Osteoblast (primary cell): ENCODE measurements at regions not wholly inside any gene's neighbourhood (a gene's known extent, or its start where the extent isn't known, plus 50 kb on each side); places are given as distances from the start of the nearest gene placed in this dataset.

Experiments
- DNase-seq: peaks from one replicate; pipeline ENCODE4 v3.0.0; 2011; ENCODE audit warnings: low spot score, mixed read lengths; ENCODE audit not compliant: insufficient read length; ENCODE audit errors: missing footprints
- H2AFZ ChIP-seq: 2 replicates; pipeline ENCODE4 v1.6.0; 2011; ENCODE audit warnings: mild to moderate bottlenecking, low read length
- H3K27ac ChIP-seq: 2 replicates; pipeline ENCODE4 v1.5.1; 2011; ENCODE audit warnings: mild to moderate bottlenecking, low read depth, low read length, moderate library complexity
- H3K27me3 ChIP-seq: 2 replicates; pipeline ENCODE4 v1.6.0; 2012; ENCODE audit warnings: mild to moderate bottlenecking, control low read depth, inconsistent platforms, low read length, moderate library complexity; ENCODE audit not compliant: insufficient read depth
- H3K36me3 ChIP-seq: 2 replicates; pipeline ENCODE4 v1.5.1; 2011; ENCODE audit warnings: mild to moderate bottlenecking, low read length, control low read depth, moderate library complexity; ENCODE audit not compliant: insufficient read depth
- H3K4me1 ChIP-seq: 2 replicates; pipeline ENCODE4 v1.5.1; 2011; ENCODE audit warnings: mild to moderate bottlenecking, low read length, control low read depth, moderate library complexity; ENCODE audit not compliant: insufficient read depth
- H3K4me2 ChIP-seq: 2 replicates; pipeline ENCODE4 v1.6.0; 2011; ENCODE audit warnings: mild to moderate bottlenecking, low read length; ENCODE audit not compliant: insufficient read depth
- H3K4me3 ChIP-seq: fragments of 200-600 bp; sonication (generic); 3 replicates; pipeline ENCODE4 v1.5.1; 2012; ENCODE audit warnings: mild to moderate bottlenecking, low read length, inconsistent platforms; ENCODE audit not compliant: insufficient read depth
- H3K79me2 ChIP-seq: 2 replicates; pipeline ENCODE4 v1.6.0; 2012; ENCODE audit warnings: mild to moderate bottlenecking, low read length, control low read depth, inconsistent platforms; ENCODE audit not compliant: insufficient read depth
- H3K9me3 ChIP-seq: 2 replicates; pipeline ENCODE4 v1.5.1; 2011; ENCODE audit warnings: low read depth, low read length, control low read depth
- H4K20me1 ChIP-seq: 2 replicates; pipeline ENCODE4 v1.6.0; 2012; ENCODE audit warnings: mild to moderate bottlenecking, low read length, control low read depth; ENCODE audit not compliant: insufficient read depth
- TF ChIP-seq, protein P1 (sequence below): IDR thresholded peaks from 2 replicates; pipeline ENCODE4 v1.5.1; 2011; ENCODE audit warnings: mild to moderate bottlenecking, low read depth, low read length, moderate library complexity; ENCODE audit errors: extremely low read depth

DNA sequence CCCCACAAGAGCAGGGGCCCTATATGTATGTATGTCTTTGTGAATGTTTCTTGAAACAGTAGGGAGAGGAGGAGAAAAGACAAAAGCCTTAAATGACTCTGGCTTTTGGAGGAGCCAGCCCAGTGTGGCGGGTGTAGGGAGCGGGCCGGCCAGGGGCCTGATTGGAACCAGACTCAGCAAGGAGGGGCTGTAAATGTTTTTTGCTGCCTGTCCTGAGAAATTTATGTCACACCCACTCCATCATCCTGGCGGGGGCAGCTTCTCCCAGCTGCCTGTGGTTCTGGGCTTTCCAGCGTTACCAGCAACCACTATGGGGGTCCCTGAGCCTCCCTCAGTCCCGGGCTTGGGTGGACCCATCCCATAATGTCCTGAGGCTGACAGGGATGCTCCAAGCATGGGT is 130.8 kb downstream of the PJA1 start:
- Histone ChIP-seq H3K4me1 (no peaks in the 10 kb centered on the region), H3K79me2 (no peaks in the 10 kb centered on the region), H3K9me3 (no peaks in the 10 kb centered on the region), H2AFZ (no peak overlapping the region), H3K27ac (no peak overlapping the region), H3K4me2 (no peak overlapping the region), H3K27me3 (peaks cover 24% of the 10 kb centered on the region), H3K4me3 (no peak overlapping the region), H3K36me3 (no peaks in the 10 kb centered on the region), H4K20me1 (no peaks in the 10 kb centered on the region)
- TF ChIP-seq, protein P1, sequence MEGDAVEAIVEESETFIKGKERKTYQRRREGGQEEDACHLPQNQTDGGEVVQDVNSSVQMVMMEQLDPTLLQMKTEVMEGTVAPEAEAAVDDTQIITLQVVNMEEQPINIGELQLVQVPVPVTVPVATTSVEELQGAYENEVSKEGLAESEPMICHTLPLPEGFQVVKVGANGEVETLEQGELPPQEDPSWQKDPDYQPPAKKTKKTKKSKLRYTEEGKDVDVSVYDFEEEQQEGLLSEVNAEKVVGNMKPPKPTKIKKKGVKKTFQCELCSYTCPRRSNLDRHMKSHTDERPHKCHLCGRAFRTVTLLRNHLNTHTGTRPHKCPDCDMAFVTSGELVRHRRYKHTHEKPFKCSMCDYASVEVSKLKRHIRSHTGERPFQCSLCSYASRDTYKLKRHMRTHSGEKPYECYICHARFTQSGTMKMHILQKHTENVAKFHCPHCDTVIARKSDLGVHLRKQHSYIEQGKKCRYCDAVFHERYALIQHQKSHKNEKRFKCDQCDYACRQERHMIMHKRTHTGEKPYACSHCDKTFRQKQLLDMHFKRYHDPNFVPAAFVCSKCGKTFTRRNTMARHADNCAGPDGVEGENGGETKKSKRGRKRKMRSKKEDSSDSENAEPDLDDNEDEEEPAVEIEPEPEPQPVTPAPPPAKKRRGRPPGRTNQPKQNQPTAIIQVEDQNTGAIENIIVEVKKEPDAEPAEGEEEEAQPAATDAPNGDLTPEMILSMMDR = no peak
- DNase-seq = no peak

DNA sequence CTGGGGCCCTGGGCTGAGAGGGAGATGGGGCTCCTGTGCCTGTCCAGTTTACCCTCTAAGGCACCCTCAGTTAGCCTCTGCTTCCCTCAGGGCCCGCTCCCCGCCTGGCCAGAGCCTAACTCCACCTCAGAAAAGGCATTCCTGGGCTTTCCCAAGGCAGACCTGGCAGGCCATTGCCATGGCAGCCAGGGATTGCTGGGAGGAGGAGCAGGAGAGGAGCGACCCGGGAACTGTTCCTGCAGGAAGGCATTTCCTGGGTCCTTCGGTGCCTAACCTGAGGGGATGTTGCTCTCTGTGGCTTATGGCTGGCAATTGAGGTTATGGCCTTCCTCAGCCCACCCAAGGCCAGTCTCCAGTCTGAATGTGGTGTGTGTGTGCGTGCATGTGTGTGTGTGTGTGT is 131.3 kb downstream of the PJA1 start:
- H3K9me3 ChIP-seq = no peaks in the 10 kb centered on the region
- TF ChIP-seq, protein P1 = no peak
- no peaks in the 10 kb centered on the region for H3K4me1 ChIP-seq
- H3K27ac ChIP-seq = no peak overlapping the region
- H2AFZ ChIP-seq = no peak overlapping the region
- H3K4me2 ChIP-seq = no peak overlapping the region
- H4K20me1 ChIP-seq = no peaks in the 10 kb centered on the region
- H3K4me3 ChIP-seq = no peak overlapping the region
- DNase-seq = peak; percentile 37
- H3K36me3 ChIP-seq = no peaks in the 10 kb centered on the region
- H3K79me2 ChIP-seq = no peaks in the 10 kb centered on the region
- peaks cover 26% of the 10 kb centered on the region for H3K27me3 ChIP-seq

DNA sequence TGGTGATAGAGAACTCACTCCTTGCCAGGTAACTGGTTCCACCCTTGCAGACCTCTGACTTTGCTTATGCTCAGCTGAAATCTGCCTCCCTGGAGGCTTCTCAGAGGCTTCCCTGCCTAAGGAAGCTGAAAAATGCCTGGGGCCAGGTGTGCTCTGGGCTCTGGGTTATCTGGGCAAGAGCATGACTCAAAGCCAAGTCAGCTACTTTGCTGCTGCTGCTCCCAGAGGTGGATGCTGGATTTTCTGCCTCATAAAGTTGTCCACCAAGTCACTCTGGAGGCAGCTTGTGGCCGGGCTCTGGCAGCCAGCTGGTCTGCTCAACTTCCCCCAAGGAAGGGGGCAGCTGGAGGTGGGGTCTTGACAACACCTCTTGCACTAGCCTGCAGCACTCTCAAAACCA is 132.7 kb downstream of the PJA1 start:
- Histone ChIP-seq H3K4me2 (no peak overlapping the region), H3K9me3 (no peaks in the 10 kb centered on the region), H2AFZ (no peak overlapping the region), H3K4me1 (no peaks in the 10 kb centered on the region), H4K20me1 (no peaks in the 10 kb centered on the region), H3K27me3 (peaks cover 34% of the 10 kb centered on the region), H3K36me3 (no peaks in the 10 kb centered on the region), H3K79me2 (no peaks in the 10 kb centered on the region), H3K27ac (no peak overlapping the region), H3K4me3 (no peak overlapping the region)
- peak; percentile 37 for DNase-seq
- TF ChIP-seq, protein P1 = no peak

DNA sequence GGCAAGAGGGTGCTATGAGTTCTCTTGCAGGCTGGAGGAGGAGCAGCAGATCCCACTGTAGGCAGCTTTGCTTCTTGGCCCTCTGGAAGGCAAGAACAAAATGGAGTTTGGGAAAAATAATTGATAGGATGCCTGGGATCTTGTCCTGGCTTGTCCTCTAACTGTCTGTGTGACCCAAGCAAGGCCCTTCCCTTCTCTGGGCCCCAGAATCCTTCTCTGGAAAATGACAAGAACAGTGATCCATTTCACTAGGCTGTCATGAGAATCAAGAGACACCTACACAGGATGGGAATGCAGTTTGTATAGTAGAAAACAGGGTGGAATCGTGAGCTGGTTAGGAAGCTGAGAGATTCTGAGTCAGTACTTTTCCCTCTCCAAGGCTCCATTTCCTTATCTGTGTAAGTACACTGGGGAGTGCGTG is 133.3 kb downstream of the PJA1 start:
- peak; percentile 19 for DNase-seq
- TF ChIP-seq, protein P1 = no peak
- no peaks in the 10 kb centered on the region for H3K36me3 ChIP-seq
- H4K20me1 ChIP-seq = no peaks in the 10 kb centered on the region
- no peak overlapping the region for H3K4me3 ChIP-seq
- H3K4me1 ChIP-seq = no peaks in the 10 kb centered on the region
- H3K27ac ChIP-seq = no peak overlapping the region
- no peaks in the 10 kb centered on the region for H3K9me3 ChIP-seq
- H2AFZ ChIP-seq = no peak overlapping the region
- H3K4me2 ChIP-seq = no peak overlapping the region
- H3K79me2 ChIP-seq = no peaks in the 10 kb centered on the region
- peaks cover 34% of the 10 kb centered on the region for H3K27me3 ChIP-seq
